ENCODE measurements at regions not wholly inside any gene's neighbourhood (a gene's known extent, or its start where the extent isn't known, plus 50 kb on each side); places are given as distances from the start of the nearest gene placed in this dataset.

GRCh38 chr22:27050771-27051170, 393.4 kb downstream of the MIAT start:
- no peak for DNase-seq (ENCODE audit: low read depth)
- no peak overlapping the region for H3K4me3 ChIP-seq (ENCODE audit: low read depth, low read length)
- TF ChIP-seq POLR2A (IDR thresholded peaks at IDR 0.05; ENCODE audit: extremely low read depth, insufficient read length) (no peak), MYC (IDR thresholded peaks at IDR 0.05; ENCODE audit: low read depth, low read length) (no peak), CTCF (IDR thresholded peaks at IDR 0.05; ENCODE audit: low read depth, low read length) (no peak)

- no peak for DNase-seq (ENCODE audit: low read depth)
- H3K4me3 ChIP-seq (ENCODE audit: low read depth, low read length) = no peak overlapping the region
- TF ChIP-seq POLR2A (IDR thresholded peaks at IDR 0.05; ENCODE audit: extremely low read depth, insufficient read length) (no peak), MYC (IDR thresholded peaks at IDR 0.05; ENCODE audit: low read depth, low read length) (no peak), CTCF (IDR thresholded peaks at IDR 0.05; ENCODE audit: low read depth, low read length) (no peak), MAX (IDR thresholded peaks at IDR 0.05; ENCODE audit: low read depth, low read length) (no peak)
Observed at GRCh38 chr22:27051407-27051806, 394.0 kb downstream of the MIAT start.

- H3K4me3 ChIP-seq (ENCODE audit: low read depth, low read length) = no peak overlapping the region
- no peak for DNase-seq (ENCODE audit: low read depth)
- TF ChIP-seq POLR2A (IDR thresholded peaks at IDR 0.05; ENCODE audit: extremely low read depth, insufficient read length) = no peak
- no peak for TF ChIP-seq MYC (IDR thresholded peaks at IDR 0.05; ENCODE audit: low read depth, low read length)
- TF ChIP-seq CTCF (IDR thresholded peaks at IDR 0.05; ENCODE audit: low read depth, low read length) = no peak
- no peak for TF ChIP-seq MAX (IDR thresholded peaks at IDR 0.05; ENCODE audit: low read depth, low read length)
Observed at GRCh38 chr22:27057717-27058116, 400.3 kb downstream of the MIAT start.

- no peak for DNase-seq (ENCODE audit: low read depth)
- no peak overlapping the region for H3K4me3 ChIP-seq (ENCODE audit: low read depth, low read length)
- no peak for TF ChIP-seq CTCF (IDR thresholded peaks at IDR 0.05; ENCODE audit: low read depth, low read length)
- TF ChIP-seq POLR2A (IDR thresholded peaks at IDR 0.05; ENCODE audit: extremely low read depth, insufficient read length) = no peak
- no peak for TF ChIP-seq MAX (IDR thresholded peaks at IDR 0.05; ENCODE audit: low read depth, low read length)
- no peak for TF ChIP-seq MYC (IDR thresholded peaks at IDR 0.05; ENCODE audit: low read depth, low read length)
Observed at GRCh38 chr22:27060190-27060589, 402.8 kb downstream of the MIAT start.

- no peak for TF ChIP-seq CTCF (IDR thresholded peaks at IDR 0.05; ENCODE audit: low read depth, low read length)
- TF ChIP-seq POLR2A (IDR thresholded peaks at IDR 0.05; ENCODE audit: extremely low read depth, insufficient read length) = no peak
- no peak for TF ChIP-seq MYC (IDR thresholded peaks at IDR 0.05; ENCODE audit: low read depth, low read length)
- no peak for TF ChIP-seq MAX (IDR thresholded peaks at IDR 0.05; ENCODE audit: low read depth, low read length)
- DNase-seq (ENCODE audit: low read depth) = no peak
Observed at GRCh38 chr22:27062910-27063309, 405.5 kb downstream of the MIAT start.

GRCh38 chr22:27063406-27063805, 406.0 kb downstream of the MIAT start:
- H3K4me3 ChIP-seq (ENCODE audit: low read depth, low read length) = no peak overlapping the region
- no peak for DNase-seq (ENCODE audit: low read depth)
- no peak for TF ChIP-seq MYC (IDR thresholded peaks at IDR 0.05; ENCODE audit: low read depth, low read length)
- no peak for TF ChIP-seq CTCF (IDR thresholded peaks at IDR 0.05; ENCODE audit: low read depth, low read length)
- no peak for TF ChIP-seq MAX (IDR thresholded peaks at IDR 0.05; ENCODE audit: low read depth, low read length)
- no peak for TF ChIP-seq POLR2A (IDR thresholded peaks at IDR 0.05; ENCODE audit: extremely low read depth, insufficient read length)

More at GRCh38 chr22:27062910-27063309, 405.5 kb downstream of the MIAT start:
- H3K4me3 ChIP-seq (ENCODE audit: low read depth, low read length) = no peak overlapping the region

Measured in NB4 (cell line).